ENCODE measurements at regions not wholly inside any gene's neighbourhood (a gene's known extent, or its start where the extent isn't known, plus 50 kb on each side); places are given as distances from the start of the nearest gene placed in this dataset.

- in situ Hi-C loops (cut with HindIII; ENCODE audit: low pct_unique_long_range_greater_than_20kb, low sequenced_read_pairs): no loop called here
Observed at GRCh38 chr6:14061643-14062042, 55.9 kb upstream of the CD83 start.

DNA sequence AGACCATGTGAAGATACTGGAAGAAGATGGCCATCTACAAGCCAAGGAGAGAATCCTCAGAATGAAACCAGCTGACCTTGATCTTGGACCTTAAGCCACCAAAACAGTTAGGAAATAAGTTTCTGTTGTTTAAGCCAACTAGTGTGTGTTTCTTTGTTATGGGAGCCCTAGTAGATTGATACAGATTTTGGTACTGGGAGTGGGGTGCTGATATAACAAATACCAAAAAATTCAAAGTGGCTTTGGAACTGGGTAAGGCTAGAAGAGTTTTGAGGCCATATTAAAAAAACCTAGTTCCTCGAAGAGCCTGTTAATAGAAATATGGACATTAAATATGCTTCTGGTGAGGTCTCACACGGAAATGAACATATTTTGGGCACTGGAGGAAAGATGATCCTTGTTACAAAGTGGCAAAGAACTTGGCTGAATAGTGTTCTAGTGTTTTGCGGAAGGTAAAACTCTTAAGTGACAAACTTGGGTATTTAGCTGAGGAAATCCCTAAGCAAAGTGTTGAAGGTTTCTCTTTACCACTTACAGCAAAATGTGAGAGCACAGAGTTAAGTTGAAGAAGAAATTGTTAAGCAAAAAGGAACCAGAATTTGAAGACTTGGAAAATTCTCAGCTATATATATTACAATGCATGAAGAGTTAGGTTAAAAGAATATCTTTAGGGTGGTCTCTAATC, 55.1 kb upstream of the CD83 start:
- no peak for DNase-seq (ENCODE audit: low read depth)
- in situ Hi-C loops (cut with HindIII; ENCODE audit: low pct_unique_long_range_greater_than_20kb, low sequenced_read_pairs): no loop called here

More at GRCh38 chr6:14061643-14062042, 55.9 kb upstream of the CD83 start:
- no peak for DNase-seq (ENCODE audit: low read depth)

- in situ Hi-C loops (cut with HindIII; ENCODE audit: low pct_unique_long_range_greater_than_20kb, low sequenced_read_pairs): no loop called here
Observed at GRCh38 chr6:14063756-14064155, 53.8 kb upstream of the CD83 start.

GRCh38 chr6:14065350-14065749, 52.2 kb upstream of the CD83 start:
- DNase-seq (ENCODE audit: low read depth): no peak
- in situ Hi-C loops (cut with HindIII; ENCODE audit: low pct_unique_long_range_greater_than_20kb, low sequenced_read_pairs): no loop called here

More at GRCh38 chr6:14063756-14064155, 53.8 kb upstream of the CD83 start:
- no peak for DNase-seq (ENCODE audit: low read depth)

- in situ Hi-C loops (cut with HindIII; ENCODE audit: low pct_unique_long_range_greater_than_20kb, low sequenced_read_pairs): no loop called here
- peak; percentile 45 for DNase-seq (ENCODE audit: low read depth)
Observed at GRCh38 chr6:14066782-14067406, 50.7 kb upstream of the CD83 start.

GRCh38 chr6:14067656-14068055, 49.9 kb upstream of the CD83 start:
- in situ Hi-C loops (cut with HindIII; ENCODE audit: low pct_unique_long_range_greater_than_20kb, low sequenced_read_pairs): no loop called here
- DNase-seq (ENCODE audit: low read depth): no peak

Data from Caki2 (cell line).